CD4-positive, alpha-beta T cell treated with Interleukin-2 at 100 ng/mL for 4 hours (primary cell): ENCODE measurements at regions not wholly inside any gene's neighbourhood (a gene's known extent, or its start where the extent isn't known, plus 50 kb on each side); places are given as distances from the start of the nearest gene placed in this dataset.
"Not testable (repeated sequence)": the region's sequence is repeated elsewhere in the genome, so short reads cannot be mapped to it uniquely, and the experiment has no call there.

Experiments
- DNase-seq: peaks from one replicate; pipeline ENCODE4 v3.0.0-alpha.2; 2020; ENCODE audit warnings: low spot score

DNA sequence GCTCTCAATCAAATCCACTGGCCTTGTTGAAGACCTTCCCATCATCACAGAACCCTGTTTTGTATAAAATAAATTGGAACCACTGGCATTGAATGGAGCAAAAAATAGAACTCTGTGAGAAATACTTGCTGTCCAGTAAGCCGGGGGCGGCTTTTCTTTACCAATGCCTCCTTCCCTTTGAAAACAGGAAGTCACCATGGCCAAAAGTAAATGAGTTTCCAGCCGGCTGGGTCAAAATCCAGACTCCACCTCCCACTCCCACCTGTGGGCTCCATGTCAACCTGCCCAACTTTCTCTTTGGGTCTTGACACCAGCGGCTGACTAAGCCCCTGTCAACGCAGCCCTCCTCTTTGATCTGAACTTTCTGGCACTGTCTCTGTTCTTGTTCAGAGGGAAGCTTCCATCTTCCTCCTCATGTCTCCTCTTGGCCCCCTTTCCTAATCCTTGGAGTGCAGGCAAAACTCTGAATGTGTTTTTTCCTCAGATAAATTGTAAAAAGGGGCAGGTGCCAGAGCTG is 95.2 kb downstream of the TFAP2C start:
- DNase-seq, result no peak

DNA sequence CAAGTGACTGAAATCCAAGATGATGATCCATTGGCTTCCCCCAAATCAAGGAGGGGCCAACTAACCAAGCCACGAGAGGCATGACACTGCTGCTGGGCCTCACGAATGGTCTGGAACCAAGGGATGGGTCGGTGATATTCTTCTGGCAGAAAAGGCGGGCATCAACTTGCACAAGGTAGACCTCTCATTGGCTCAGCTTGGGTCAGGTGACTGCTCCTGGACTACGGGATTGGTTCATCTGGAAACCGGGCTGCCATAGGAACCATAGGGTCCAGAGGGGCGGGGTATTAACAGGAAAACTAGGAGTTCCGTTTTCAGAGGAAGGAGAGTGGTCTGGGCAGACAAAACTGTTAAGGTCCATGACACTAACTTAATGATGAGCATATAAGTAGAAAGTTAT is 100.9 kb downstream of the TFAP2C start:
- no peak for DNase-seq

DNA sequence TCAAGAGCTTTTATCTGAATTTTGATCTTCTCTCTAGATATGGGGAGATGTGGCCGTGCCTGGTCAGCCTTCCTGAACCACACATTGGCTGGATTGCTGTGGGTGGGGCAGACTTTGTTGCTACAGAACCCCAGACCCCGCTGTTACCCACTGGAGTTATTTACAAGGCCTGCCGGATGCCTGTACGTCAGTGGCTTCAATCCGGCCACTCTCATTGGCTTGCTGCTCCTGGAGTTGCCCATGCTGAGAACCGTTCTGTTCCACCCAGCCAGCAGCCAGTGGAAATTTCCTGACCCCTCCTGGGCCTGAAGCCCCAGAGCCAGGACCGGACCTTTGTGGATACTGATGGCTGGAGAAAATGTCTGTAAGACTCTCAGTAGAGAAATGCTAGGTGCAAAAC is 101.9 kb downstream of the TFAP2C start:
- DNase-seq, result no peak

DNA sequence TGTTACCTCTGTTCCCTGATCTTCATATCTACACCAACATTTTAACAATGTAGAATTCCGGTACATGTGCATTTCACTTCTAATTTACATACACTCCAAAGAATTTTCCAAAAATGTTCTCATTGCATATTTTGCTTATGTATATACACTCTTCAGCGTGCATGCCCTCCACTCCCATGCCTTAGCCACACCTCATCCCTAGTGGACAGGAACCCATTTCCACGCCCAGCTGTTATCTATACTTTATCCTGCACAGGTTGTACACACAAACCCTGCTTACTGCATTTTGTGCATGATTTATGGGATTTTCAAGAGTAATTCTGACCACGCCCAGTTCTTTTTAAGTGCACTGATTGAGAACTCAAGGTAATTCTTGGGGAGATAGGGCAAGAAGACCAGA is 102.4 kb downstream of the TFAP2C start:
- no peak for DNase-seq

DNA sequence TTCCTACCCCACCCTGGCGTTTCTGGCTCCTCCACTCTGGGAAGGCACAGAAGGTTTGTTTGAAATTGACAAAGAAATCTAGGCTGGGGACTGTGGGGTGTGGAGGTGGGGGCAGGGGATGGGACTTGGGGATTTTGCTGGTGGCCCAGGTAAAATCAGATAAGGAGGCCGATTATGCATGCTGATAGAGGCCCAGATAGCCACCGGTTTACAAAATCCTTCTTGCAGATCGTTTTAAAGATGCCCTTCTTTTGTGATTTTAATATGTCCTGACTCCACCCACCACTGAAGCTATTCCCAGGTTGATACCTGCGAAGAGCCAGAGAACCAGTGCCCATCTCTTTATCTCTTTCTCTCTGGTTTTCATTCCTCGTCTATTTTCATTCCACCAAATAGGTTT is 104.9 kb downstream of the TFAP2C start:
- DNase-seq, result no peak

DNA sequence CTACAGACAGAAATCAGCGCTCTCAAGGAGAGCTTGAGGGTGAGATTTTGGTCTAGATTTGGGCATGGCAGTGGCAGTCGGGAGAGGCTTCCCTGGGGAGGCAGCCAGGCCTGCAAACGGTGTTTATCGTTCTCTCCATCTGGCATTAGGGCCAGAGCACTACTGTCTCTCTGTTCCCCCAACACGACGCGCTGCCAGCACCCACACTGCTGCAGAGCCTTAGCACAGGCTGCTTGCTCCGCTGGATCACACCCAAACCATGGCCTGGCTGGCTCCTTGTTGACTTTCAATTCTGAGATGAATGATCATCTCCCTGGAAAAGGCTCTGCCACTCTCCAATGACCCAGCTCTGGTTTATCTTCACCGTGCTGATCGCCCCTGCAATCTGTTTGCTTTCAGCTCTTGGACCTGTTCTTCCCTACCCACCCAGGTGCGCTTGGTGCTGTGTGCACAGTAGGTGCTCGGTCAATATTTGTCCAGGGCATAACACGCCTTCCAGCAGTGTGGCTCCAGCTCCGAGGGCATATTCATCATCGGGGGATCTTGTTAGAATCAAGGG is 106.1 kb downstream of the TFAP2C start:
- no peak for DNase-seq

DNA sequence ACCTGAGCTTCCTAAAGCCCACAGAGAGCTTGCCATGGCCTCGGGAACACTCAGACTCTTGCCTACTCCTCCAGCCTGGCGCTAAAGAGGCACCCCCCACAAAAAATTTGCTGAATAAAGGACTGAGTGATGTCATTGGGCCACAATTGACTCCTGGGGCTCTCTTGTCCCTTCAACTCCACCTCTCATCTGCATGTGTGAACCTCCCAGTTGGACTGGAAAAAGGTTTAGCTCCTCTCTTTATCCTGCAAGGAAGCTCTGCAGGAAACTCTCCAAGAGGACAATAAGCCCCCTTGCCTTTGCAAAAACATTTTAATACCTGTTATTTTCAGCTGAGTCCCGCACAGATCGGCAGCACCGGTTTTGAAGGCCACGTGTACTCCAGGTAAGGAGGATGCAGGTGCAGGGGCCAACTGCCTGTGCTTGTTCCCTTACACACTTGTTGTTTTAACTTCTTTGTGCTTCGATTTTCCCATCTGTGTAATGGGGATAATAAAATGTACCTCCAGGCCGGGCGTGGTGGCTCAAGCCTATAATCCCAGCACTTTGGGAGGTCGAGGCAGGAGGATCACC is 107.3 kb downstream of the TFAP2C start:
- DNase-seq, result no peak

DNA sequence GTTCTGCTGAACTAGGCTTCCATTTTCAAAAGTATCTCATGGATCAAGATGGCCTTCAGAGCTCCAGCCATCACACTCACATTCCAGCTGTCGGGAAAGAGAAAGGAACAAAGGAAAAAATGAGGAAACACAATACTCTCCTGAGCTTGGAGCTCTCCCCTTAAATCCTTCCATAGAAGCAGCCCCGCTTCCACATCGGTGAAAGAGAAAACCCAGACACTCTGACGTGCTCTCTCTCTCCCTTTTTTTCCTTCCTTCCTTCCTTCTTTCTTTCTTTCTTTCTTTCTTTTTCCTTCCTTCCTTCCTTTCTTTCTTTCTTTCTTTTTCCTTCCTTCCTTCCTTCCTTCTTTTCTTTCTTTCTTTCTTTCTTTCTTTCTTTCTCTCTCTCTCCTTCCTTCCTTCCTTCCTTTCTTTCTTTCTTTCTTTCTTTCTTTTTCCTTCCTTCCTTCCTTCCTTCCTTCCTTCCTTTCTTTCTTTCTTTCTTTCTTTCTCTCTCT is 115.3 kb downstream of the TFAP2C start:
- DNase-seq, result not testable (repeated sequence)

DNA sequence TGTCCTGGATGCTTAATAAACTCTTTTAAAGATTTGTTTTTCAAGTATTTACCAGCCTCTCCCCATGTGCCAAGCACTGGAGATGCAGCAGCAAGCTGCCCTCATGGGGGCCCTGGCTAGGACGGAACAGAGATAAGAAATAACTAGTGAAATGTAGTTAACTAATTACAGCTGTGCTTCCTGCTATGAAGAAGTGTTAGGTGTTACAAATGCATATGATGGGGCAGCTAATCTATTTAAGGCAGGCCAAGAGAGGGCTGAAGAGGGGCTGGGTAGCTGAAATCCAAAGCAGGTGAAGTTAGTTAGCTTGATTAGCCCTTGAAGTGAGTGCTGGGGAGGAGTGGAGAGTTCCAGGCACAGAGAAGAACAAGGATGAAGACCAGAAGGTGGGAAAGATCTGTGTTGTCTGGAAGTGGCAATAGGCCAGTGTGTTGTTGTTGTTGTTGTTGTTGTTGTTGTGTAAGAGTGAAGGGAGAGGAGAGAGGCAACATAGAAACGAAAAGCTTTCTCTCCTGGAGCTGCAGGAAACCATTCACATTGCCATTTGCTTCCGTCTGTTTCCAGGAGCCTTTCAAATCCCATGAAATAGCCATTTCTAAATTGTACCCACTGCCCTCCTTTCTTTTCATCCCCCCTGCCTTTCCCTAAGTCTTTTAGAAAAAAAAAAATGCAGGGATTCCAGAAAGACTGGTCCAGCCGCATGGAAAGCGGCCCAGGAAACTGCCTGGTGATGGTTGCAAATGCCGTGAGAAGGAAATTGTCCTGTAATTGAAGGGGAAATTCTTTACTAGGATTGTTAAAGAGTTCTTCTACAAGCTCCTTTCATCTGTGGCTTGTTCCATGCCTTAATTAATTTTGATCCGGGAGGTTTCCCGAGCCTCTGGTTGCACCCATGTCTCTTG is 119.6 kb downstream of the TFAP2C start:
- DNase-seq, result no peak

DNA sequence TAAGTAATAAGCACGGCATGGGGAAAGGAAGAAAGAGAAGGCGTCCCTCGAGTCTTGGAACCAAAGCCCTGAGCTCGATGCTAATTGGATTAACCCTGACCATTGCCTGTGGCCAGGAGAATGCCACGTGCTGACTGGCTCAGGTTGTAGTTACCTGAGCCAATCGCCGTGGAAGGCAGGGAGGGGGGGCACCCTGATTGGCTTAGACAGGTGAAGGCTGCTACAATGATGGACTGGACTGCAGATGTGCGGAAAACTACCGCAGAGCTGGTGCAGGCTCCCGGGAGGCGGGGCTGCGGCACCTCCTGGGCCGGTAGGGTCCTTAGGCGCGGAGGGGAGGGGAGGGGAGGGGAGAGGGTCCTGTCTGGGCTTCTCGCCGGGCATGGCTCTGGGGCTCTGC is 121.3 kb downstream of the TFAP2C start:
- DNase-seq, result no peak

DNA sequence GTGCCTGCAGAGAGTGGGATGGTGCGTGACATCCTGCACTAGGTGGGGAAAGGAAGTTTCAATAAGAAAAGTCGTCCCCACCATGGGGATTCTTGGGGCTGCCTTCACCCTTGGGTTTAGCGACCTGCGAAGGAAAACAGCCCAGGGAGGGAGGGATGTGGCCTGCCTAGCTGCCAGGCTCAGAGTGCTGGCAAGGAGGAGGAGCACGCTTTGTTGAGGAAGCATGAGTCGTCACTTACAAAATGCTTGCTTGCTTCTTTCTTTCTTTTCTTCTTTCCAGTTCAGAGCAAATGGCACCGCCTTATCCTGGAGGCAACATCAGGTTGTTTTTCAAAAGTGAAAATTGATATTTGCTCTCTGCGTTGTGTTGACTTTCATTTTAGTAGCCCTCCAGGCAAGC is 123.2 kb downstream of the TFAP2C start:
- DNase-seq, result no peak

DNA sequence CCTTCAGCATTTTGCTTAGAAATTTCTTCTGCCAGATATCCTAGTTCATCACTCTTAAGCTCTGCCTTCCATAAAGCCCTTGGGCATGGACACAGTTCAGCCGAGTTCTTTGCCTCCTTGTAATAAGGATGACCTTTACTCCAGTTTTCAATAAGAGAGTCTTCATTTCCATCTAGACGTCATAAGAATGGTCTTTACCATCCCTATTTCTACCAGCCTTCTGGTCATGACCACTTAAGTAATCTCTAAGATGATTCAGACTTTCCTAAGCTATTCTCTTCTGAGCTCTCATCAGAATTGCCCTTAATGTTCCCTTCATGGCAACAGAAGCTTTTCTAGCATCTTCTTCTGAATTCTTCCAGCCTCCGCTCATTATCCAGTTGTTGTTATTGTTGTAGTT is 126.1 kb downstream of the TFAP2C start:
- no peak for DNase-seq

DNA sequence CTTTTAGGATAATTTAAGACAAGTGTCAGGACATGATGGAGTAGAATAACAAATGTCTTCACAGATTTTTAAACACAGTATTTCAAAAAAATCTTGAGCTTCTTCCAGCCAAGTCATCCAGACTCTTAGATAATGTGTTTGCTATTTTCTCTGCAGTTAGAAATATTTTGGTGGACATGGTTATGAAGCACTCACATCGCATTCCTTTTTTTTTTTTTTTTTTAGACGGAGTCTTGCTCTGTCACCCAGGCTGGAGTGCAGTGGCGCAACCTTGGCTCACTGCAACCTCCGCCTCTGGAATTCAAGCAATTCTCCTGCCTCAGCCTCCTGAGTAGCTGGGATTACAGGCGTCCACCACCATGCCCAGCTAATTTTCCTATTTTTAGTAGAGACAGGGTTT is 127.6 kb downstream of the TFAP2C start:
- DNase-seq, result not testable (repeated sequence)

DNA sequence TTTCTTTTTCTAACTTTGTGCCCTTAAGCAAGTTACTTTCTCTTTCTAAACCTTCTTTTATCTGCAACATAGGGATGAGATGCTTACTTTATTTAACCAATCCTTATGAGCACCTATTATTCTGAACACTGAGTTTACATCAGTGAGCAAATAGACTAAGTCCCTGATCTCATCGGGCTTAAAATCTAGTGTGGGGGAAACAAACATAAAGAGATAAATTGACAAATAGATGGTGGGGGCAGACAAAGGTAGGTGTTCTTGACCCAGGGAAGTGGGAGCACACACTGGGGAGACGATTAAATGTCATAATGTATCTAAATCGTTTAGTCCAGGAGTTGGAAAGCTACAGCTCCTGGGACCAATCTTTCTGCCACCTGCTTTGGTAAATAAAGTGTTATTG is 129.6 kb downstream of the TFAP2C start:
- DNase-seq, result no peak

DNA sequence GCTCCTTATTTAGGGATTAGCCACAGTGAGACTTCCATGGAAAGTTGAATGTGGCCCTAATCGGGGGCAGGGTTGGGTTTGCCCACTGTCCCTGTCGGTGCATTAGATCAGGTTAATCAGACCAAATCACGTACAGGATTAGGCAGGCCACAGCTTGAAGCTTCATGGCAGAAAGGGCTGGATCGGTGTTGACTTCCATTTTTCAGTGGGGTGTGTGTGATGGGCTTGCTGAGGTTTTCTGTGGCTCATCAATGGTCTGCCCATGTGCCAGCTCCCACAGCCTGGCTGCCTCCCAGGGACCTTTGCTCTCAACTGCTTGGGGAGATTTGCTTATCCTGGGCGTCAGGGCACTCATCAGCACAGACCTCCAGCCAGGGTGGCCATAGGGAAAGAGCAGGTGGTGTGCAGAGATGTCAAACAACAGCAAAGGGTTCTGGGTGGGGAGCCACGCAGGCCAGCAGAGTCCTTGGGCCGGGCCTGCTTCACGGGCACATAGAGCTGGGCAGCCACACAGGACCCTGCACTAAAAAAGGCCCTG is 130.7 kb downstream of the TFAP2C start:
- no peak for DNase-seq

DNA sequence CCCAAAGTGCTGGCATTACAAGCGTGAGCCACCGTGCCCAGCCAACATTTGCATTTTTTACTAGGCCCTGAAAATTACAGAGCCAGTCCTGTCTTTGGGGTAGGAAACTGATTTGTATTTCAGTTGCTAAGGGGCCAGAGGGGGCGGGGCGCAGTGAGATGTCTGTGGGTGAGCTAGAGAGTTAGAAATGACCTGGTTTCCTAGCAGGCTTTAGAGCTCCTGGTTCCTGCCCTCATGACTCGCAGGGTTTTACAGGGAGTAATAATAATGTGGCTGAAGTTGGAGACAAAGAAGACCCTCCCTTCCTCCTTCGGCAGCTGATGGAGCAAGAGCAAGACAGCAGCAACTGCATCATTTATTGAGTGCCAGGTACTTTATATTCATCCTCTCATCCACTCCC is 131.5 kb downstream of the TFAP2C start:
- no peak for DNase-seq

DNA sequence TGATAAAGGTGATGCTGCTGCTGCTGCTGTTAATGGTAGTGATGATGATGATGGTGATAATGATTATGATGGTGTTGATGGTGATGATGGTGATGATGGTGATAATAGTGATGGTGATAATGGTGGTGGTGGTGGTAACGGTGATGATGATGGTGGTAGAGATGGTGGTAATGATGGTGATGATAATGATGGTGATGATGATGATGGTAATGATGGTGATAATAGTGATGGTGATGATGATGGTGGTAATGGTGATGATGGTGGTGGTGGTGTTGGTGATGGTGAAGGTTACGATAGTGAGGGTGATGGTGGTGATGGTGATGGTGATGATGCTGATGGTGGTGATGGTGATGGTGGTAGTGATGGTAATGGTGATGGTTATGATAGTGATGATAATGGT is 132.3 kb downstream of the TFAP2C start:
- no peak for DNase-seq

DNA sequence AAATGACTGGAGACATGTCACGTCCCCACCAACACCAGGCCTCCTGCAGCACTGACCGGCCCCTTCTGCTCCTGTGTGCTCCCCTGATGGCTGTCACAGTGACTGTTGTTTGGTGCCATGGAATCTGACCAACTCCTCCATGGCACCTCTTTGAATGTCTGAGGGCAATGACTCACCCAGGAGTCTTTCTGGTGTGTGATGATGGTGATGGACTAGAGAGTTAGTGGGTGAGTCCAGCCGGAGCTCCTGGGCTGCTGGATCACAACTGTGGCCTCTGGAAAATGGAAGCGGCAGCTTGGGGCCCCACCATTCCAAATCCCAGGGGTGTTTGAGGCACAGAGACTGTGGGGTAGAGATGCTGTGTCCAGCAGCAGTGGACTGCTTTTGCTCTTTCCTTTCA is 133.3 kb downstream of the TFAP2C start:
- no peak for DNase-seq

DNA sequence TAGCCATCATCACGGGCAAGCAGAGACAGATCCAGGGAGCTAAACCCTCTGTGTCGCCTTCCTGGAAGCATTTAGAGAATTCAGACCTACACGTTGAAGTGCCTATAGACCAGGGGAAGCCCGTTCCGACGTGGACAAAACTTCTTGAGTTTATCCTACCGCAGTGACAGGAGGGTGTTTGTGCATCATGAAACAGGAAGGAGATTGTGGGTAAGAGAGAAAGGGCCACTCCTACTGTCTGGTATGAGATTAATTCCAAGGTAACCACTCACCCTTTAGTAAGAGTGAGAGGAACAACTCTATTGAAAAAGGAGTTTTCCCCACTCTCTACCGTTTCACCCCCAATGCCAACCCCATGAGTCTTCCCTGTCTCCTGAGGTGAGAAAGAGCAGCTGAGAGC is 133.7 kb downstream of the TFAP2C start:
- DNase-seq, result no peak

DNA sequence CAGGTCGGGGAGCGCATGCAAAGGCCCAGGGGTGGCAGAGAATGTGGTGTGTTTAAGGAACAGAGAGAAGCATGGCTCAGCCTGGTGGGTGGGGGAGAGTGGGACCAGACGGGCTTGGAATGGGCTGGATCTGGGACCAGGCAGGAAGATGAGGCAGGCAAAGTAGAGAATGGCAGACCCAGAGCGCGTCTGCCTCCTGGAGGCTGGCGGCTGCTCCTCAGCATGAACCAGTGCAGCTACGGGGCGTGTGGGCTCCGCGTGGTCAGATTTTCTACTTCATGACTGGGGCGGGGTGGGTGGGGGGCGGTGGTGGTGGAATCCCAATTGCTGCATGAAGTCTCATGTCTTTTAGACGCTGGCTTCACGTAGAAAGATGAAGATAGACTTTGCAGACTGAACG is 135.6 kb downstream of the TFAP2C start:
- no peak for DNase-seq

DNA sequence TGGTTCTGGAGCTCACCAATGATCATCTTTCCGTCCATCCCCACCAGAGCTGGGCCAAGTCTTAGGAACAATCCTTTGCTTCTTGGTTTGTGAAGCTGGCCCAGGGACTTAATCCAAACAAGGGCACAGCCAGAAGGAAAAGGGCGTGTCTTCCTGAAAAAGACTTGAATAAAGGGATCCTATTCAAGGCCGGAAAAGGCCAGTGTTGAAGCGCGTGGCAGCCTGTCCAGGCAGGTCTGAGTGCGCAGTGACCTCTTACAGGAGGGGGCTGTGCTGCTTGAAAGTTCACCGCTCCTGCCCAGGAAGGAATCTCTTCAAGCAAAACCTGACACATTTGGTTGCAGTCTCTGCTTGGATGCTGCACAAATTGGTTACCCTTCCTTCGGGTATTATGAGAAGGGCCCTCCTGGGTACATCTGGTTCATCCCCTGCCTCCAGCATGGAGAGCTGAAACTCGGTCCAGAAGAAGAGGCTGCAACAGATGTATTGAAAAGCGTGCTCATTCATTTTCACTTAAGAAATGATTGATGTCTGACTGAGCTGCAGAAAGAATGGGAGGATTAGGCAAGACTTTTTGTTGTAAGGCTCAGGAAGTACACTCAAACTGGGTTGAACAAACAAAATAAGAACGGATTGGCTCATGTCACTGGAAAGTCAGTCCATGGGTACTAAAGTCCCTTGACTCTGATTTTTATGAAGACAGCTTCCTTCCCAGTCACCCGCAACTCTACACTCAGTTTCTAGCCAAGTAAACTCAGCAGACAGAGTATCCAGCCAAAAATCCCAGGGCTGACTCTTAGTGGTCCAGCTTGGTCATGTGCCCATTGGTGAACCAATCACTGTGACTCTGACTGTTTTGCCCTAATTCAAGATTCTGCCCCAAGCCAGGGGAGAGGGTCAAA is 136.3 kb downstream of the TFAP2C start:
- no peak for DNase-seq

DNA sequence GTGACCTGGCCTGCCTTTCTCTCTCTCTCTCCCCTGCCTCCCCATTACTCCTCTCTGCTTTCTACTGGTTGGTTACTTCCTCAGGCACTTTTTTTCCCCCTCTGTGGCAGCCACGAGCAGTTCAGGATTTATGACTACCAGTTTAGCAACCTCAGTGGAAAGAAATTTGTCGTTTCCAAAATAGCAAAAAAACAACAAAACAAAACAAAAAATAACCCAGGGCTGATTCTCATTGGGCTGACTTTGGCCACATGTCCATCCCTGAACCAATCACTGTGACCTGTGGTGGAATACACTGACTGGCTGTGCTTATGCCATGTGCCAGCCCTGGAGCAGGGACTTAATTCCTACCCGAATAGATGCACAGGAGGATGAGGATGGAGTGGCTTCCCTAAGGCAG is 137.4 kb downstream of the TFAP2C start:
- DNase-seq, result no peak
